Panc1 (cell line): ENCODE measurements at regions not wholly inside any gene's neighbourhood (a gene's known extent, or its start where the extent isn't known, plus 50 kb on each side); places are given as distances from the start of the nearest gene placed in this dataset.

Experiments used
- ATAC-seq: fragments of 200-7000 bp; cut with Tn5 transposase; 2 replicates; pipeline ENCODE4 v1.9.1; 2020; ENCODE audit warnings: mild to moderate bottlenecking, moderate library complexity
- BruUV-seq: library from RNA; stranded (reverse); fragments of 400-500 nt; replicated peaks from 2 replicates; lab custom pipeline; 2021; lab: Mats Ljungman, UMichigan
- CTCF ChIA-PET: fragments of 300-600 bp; sonication (Branson Sonifier 250); formaldehyde crosslinking; loops from one replicate; lab custom pipeline; 2022; ENCODE audit warnings: antibody characterized with exemption; lab: Charles Lee
- POLR2A ChIA-PET: fragments of 300-600 bp; sonication (Branson Sonifier 250); formaldehyde crosslinking; loops from one replicate; lab custom pipeline; 2022; ENCODE audit warnings: antibody characterized with exemption; lab: Charles Lee
- DNase-seq: peaks from one replicate; pipeline ENCODE4 v3.0.0-alpha.2; 2010; ENCODE audit warnings: low read depth, low spot score
- H3K27ac ChIP-seq: 2 replicates; pipeline ENCODE4 v1.5.1; 2011; ENCODE audit warnings: mild to moderate bottlenecking, low read length, inconsistent platforms
- H3K27me3 ChIP-seq: fragments of 200-500 bp; sonication (Bioruptor generic); 2 replicates; pipeline ENCODE4 v1.6.0; 2014; ENCODE audit warnings: low read length, inconsistent platforms; ENCODE audit not compliant: control insufficient read depth, insufficient read depth
- H3K36me3 ChIP-seq: fragments of 200-500 bp; sonication (Bioruptor generic); 2 replicates; pipeline ENCODE4 v1.5.1; 2014; ENCODE audit warnings: inconsistent platforms, mild to moderate bottlenecking, low read length, moderate library complexity; ENCODE audit not compliant: control insufficient read depth, insufficient read depth
- H3K4me1 ChIP-seq: 2 replicates; pipeline ENCODE4 v1.5.1; 2011; ENCODE audit warnings: inconsistent platforms, mild to moderate bottlenecking, low read length, moderate library complexity; ENCODE audit not compliant: control insufficient read depth, insufficient read depth
- H3K4me3 ChIP-seq, 2 experiments: 2 replicates each; pipeline ENCODE4 v1.5.1; 2011 to 2012; ENCODE audit warnings: low read depth in 2 of 2, low read length in 2 of 2, mild to moderate bottlenecking in 2 of 2, inconsistent platforms in 1 of 2, moderate library complexity in 1 of 2
- H3K9me3 ChIP-seq: fragments of 200-500 bp; sonication (Bioruptor generic); 2 replicates; pipeline ENCODE4 v1.5.1; 2014; ENCODE audit warnings: low read depth, mild to moderate bottlenecking, inconsistent platforms, low read length, moderate library complexity; ENCODE audit not compliant: control insufficient read depth, insufficient read depth
- CTCF ChIP-seq: fragments of 450-650 bp; IDR thresholded peaks from 2 replicates; pipeline ENCODE4 v1.5.1; 2017; ENCODE audit warnings: mild to moderate bottlenecking
- POLR2AphosphoS5 ChIP-seq: IDR thresholded peaks from 2 replicates; pipeline ENCODE4 v1.6.1; 2012; ENCODE audit warnings: mild to moderate bottlenecking, low read depth, low read length, moderate library complexity
- REST ChIP-seq, 2 experiments: IDR thresholded peaks; 2 replicates each; pipeline ENCODE4 v1.6.1; 2011 to 2012; ENCODE audit warnings: low read depth in 2 of 2, control low read depth in 1 of 2, low read length in 1 of 2, mild to moderate bottlenecking in 1 of 2, moderate library complexity in 1 of 2; ENCODE audit not compliant: insufficient read depth in 1 of 2
- SIN3A ChIP-seq: IDR thresholded peaks from 2 replicates; pipeline ENCODE4 v1.6.1; 2012; ENCODE audit warnings: low read depth, mild to moderate bottlenecking, low read length, moderate library complexity, borderline replicate concordance; ENCODE audit not compliant: insufficient read depth
- TCF7L2 ChIP-seq: IDR thresholded peaks from 2 replicates; pipeline ENCODE4 v1.6.1; 2011; ENCODE audit warnings: mild to moderate bottlenecking, low read depth, low read length, inconsistent platforms
- in situ Hi-C: cut with HindIII; loops from 2 replicates; pipeline ENCODE4 v1.10.0; 2016; ENCODE audit warnings: low sequenced_read_pairs, low pct_unique_long_range_greater_than_20kb
- intact Hi-C: fragments of 100-400 bp; cut with micrococcal nuclease; formaldehyde crosslinking; loops from one replicate; pipeline ENCODE4 v1.10.0; 2022; ENCODE audit not compliant: unreplicated experiment

GRCh38 chr5:3825531-3826451, 230.2 kb downstream of the IRX1 start:
- intact Hi-C loops, result no loop called here
- CTCF ChIA-PET, result no interaction called here
- POLR2A ChIA-PET, result no interaction called here

GRCh38 chr5:3827624-3828023, 232.0 kb downstream of the IRX1 start:
- DNase-seq (no peak), ATAC-seq (no peak)
- no peak overlapping the region for H3K4me3 ChIP-seq
- BruUV-seq, result no TSS peak
- H3K27me3 ChIP-seq, result no peaks in the 10 kb centered on the region
- TF ChIP-seq CTCF, result no peak
- TF ChIP-seq REST (IDR thresholded peaks at IDR 0.05; ENCODE audit: insufficient read depth in 1 of 2, low read depth in 2 of 2, low read length in 1 of 2), result no peak
- no peak for TF ChIP-seq TCF7L2
- TF ChIP-seq SIN3A, result no peak
- no peak for TF ChIP-seq POLR2AphosphoS5
- no peaks in the 10 kb centered on the region for H3K4me1 ChIP-seq
- ChIA-PET CTCF (no interaction called here), POLR2A (no interaction called here)
- H3K9me3 ChIP-seq, result no peaks in the 10 kb centered on the region
- no peak overlapping the region for H3K27ac ChIP-seq
- intact Hi-C loops (no loop called here), in situ Hi-C loops (no loop called here)
- H3K36me3 ChIP-seq, result no peaks in the 10 kb centered on the region

More at GRCh38 chr5:3825531-3826451, 230.2 kb downstream of the IRX1 start:
- no TSS peak for BruUV-seq
- no peak for ATAC-seq
- H3K27ac ChIP-seq, result no peak overlapping the region
- no peaks in the 10 kb centered on the region for H3K4me1 ChIP-seq
- H3K27me3 ChIP-seq, result no peaks in the 10 kb centered on the region
- no peak overlapping the region for H3K4me3 ChIP-seq
- no peaks in the 10 kb centered on the region for H3K9me3 ChIP-seq
- DNase-seq, result no peak
- in situ Hi-C loops, result no loop called here
- H3K36me3 ChIP-seq, result no peaks in the 10 kb centered on the region
- TF ChIP-seq REST (IDR thresholded peaks at IDR 0.05; ENCODE audit: insufficient read depth in 1 of 2, low read depth in 2 of 2, low read length in 1 of 2) (no peak), POLR2AphosphoS5 (no peak), TCF7L2 (no peak), SIN3A (no peak), CTCF (no peak)
